Lower leg skin (tissue), 4 donors: ENCODE measurements at regions not wholly inside any gene's neighbourhood (a gene's known extent, or its start where the extent isn't known, plus 50 kb on each side); places are given as distances from the start of the nearest gene placed in this dataset.

ENCODE experiments used
- DNase-seq, 2 donors: peaks; one replicate each; pipeline ENCODE4 v3.0.0-alpha.2; 2019; ENCODE audit warnings: low spot score in 2 of 2
- H3K4me3 ChIP-seq: fragments of 200-600 bp; sonication (generic); 2 replicates; pipeline ENCODE4 v1.5.1; 2017; ENCODE audit warnings: mild to moderate bottlenecking, low read depth; ENCODE audit not compliant: poor library complexity, severe bottlenecking
- POLR2A ChIP-seq, 2 donors: fragments of 450-650 bp; IDR thresholded peaks; one replicate each; pipeline ENCODE4 v1.6.1; 2016 to 2017; ENCODE audit warnings: antibody characterized with exemption in 2 of 2, mild to moderate bottlenecking in 1 of 2, moderate library complexity in 1 of 2
- WGBS, 2 donors: methylation state at CpG; one replicate each; pipeline ENCODE4 v1.1.5; 2018; 5-methylcytosine and 5-hydroxymethylcytosine counted together
- intact Hi-C: fragments of 100-400 bp; cut with DNase I; formaldehyde crosslinking; loops from one replicate; pipeline ENCODE4 v1.15.0; 2023; ENCODE audit warnings: low total_unique reads
- TF ChIP-seq, protein P1 (sequence below), 3 donors: fragments of 450-650 bp; IDR thresholded peaks; one replicate each; pipeline ENCODE4 v1.5.1; 2016; ENCODE audit warnings: antibody characterized with exemption in 3 of 3, mild to moderate bottlenecking in 3 of 3, moderate library complexity in 2 of 3

DNA sequence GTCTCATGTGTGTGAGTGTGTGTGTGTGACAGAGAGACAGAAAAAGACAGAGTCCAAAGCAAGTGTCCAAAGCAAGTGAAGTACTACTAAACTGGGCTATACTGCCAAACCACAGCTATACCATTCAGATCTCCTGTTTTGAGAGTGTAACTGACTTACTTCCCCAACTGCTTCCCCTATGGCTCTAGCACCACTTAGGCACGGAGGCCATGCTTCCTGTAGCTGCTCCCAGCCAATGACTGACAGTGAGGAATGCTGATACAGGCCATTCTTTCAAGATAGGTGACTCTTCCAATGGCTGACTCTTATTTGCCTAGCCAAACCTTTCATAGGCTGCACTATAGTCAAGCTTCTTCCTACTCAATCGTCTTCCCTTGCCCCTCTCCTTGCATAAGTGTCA is 393.2 kb downstream of the BCAT1 start:
- no peak overlapping the region for H3K4me3 ChIP-seq
- DNase-seq = no peak
- 74 to 81% methylated on average over 2 of the region's 2 CpGs for whole genome bisulfite sequencing, 2 donors
- intact Hi-C loops = no loop called here
- no peak for TF ChIP-seq POLR2A (IDR thresholded peaks at IDR 0.05)
- TF ChIP-seq, protein P1, sequence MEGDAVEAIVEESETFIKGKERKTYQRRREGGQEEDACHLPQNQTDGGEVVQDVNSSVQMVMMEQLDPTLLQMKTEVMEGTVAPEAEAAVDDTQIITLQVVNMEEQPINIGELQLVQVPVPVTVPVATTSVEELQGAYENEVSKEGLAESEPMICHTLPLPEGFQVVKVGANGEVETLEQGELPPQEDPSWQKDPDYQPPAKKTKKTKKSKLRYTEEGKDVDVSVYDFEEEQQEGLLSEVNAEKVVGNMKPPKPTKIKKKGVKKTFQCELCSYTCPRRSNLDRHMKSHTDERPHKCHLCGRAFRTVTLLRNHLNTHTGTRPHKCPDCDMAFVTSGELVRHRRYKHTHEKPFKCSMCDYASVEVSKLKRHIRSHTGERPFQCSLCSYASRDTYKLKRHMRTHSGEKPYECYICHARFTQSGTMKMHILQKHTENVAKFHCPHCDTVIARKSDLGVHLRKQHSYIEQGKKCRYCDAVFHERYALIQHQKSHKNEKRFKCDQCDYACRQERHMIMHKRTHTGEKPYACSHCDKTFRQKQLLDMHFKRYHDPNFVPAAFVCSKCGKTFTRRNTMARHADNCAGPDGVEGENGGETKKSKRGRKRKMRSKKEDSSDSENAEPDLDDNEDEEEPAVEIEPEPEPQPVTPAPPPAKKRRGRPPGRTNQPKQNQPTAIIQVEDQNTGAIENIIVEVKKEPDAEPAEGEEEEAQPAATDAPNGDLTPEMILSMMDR (IDR thresholded peaks at IDR 0.05) = no peak

DNA sequence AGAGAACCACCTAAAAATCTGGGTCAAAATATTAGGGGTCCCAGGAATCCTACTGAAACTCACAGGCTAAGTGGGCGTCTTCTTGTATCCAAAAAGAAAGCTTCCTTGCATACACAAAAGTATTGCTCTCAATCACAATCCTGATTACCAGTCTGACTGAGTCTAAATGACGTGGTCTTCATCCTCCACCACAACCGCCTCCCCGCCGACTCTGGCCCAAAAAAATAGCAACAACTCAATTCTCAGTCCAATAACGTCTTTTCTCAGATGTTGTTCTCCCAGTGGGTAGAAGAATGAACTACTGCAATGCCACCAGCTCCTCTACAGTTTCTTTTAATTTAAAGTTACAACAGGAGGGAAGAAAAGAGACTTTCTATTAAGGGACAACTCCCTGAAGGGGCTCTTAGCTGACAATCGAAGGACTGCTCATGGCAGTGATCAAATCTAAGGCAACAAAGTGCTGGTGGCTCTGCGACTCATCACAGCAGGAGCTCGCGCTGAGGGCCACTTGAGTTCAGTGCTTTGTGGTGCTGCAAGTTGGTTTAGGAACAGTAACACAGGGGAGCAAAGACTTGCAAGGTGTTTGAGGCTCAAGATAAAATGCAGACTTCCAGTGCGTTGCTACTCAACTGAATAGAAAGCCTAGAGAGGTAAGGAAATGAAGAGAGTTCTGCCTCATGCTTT is 394.1 kb downstream of the BCAT1 start:
- TF ChIP-seq POLR2A (IDR thresholded peaks at IDR 0.05) = no peak
- TF ChIP-seq, protein P1 (IDR thresholded peaks at IDR 0.05) = no peak
- WGBS, 2 donors = 80 to 87% methylated on average over 11 of the region's 11 CpGs
- no peak for DNase-seq
- intact Hi-C loops = no loop called here
- H3K4me3 ChIP-seq = no peak overlapping the region

DNA sequence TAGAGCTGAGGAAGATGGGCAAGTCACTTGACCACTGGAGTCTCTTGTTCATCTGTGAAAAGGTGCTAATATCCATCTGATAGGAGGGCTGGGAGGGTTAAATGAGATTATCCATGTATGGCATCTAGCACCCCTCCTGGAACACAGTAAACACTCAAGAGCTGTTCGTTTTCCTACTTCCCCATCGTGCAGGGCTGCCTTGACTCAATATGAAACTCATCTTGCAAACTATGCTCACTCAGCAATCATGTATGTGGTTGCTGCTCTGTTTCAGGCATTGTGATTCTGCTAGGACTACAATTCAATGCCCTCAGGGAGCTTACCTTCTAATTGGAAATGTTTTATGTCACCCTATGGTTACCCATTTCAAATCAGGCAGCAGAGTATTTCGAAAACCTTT is 395.6 kb downstream of the BCAT1 start:
- DNase-seq = no peak
- intact Hi-C loops = no loop called here
- TF ChIP-seq POLR2A (IDR thresholded peaks at IDR 0.05) = no peak
- TF ChIP-seq, protein P1 (IDR thresholded peaks at IDR 0.05) = no peak
- H3K4me3 ChIP-seq = no peak overlapping the region
- 82 to 97% methylated on average over 3 of the region's 3 CpGs for WGBS, 2 donors

DNA sequence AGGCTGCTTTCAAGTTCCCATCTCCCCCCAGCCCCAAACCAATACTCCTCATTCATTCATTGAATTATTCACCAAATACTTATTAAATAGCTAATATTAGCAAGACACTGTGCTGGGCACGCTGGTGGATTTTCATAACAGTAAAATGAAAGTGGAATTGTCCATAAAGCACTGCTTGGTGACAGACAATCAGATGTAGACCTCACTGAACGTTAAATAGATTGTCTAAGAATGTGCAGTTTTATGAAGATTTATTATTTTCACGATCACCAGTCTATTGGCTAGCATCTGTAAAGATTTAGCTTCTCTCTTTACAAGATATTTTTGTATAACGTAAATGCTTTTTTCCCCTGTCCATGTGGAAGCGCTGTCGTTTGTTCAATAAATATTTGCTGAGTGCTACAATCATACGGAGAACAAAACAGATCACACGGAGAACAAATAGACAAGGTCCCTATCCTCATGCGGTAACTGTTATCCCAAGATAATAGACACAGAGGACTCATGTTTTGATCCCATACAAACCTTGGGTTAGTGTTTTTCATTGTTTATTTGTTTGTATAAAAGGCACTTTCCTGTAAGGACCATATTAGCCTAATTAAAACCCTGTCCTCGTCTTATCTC is 397.6 kb downstream of the BCAT1 start:
- DNase-seq = no peak
- intact Hi-C loops = no loop called here
- no peak overlapping the region for H3K4me3 ChIP-seq
- TF ChIP-seq POLR2A (IDR thresholded peaks at IDR 0.05) = no peak
- TF ChIP-seq, protein P1 (IDR thresholded peaks at IDR 0.05) = no peak
- WGBS, 2 donors = 56 to 64% methylated on average over 10 of the region's 10 CpGs

DNA sequence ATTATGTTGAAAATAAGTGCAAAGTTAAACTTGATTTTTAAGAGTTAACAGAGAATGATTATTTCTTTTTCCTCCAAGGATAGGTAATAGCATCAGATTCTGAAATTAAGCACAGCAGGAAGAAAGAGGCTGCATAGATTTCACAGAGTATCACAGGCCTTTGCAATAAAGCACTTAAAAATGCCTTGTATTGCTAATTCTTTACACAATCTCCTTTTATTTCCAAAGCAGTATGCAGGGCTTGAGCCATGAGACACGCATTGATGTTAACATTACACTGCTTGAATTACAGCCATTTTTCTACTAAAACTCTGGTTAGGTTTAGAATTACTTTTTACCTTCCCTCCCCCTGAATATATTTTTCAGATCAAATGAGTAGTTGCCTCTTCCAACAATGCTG is 398.3 kb downstream of the BCAT1 start:
- H3K4me3 ChIP-seq = no peak overlapping the region
- intact Hi-C loops = no loop called here
- DNase-seq = no peak
- TF ChIP-seq POLR2A (IDR thresholded peaks at IDR 0.05) = no peak
- TF ChIP-seq, protein P1 (IDR thresholded peaks at IDR 0.05) = no peak
- WGBS, 2 donors = 60 to 73% methylated on average over 1 of the region's 1 CpG
